Stimulated activated naive CD8-positive, alpha-beta T cell treated with anti-CD3 and anti-CD28 coated beads, Interleukin-15, Interleukin-2, amounts not matched to agents 100 ng/mL and 50 ng/mL, for 24 hours (primary cell): ENCODE measurements at regions not wholly inside any gene's neighbourhood (a gene's known extent, or its start where the extent isn't known, plus 50 kb on each side); places are given as distances from the start of the nearest gene placed in this dataset.

ENCODE experiments used
- H3K27ac Mint-ChIP-seq: one replicate; pipeline ENCODE4 v1.8.0; 2021; ENCODE audit warnings: mild to moderate bottlenecking, mixed read lengths
- H3K27me3 Mint-ChIP-seq: one replicate; pipeline ENCODE4 v1.8.0; 2021; ENCODE audit warnings: mixed read lengths
- H3K36me3 Mint-ChIP-seq: one replicate; pipeline ENCODE4 v1.8.0; 2021; ENCODE audit warnings: low read depth, mixed read lengths
- H3K4me1 Mint-ChIP-seq: one replicate; pipeline ENCODE4 v1.8.0; 2021; ENCODE audit warnings: low read depth, mixed read lengths
- H3K4me3 Mint-ChIP-seq: one replicate; pipeline ENCODE4 v1.8.0; 2021; ENCODE audit warnings: mild to moderate bottlenecking, mixed read lengths
- H3K9me3 Mint-ChIP-seq: one replicate; pipeline ENCODE4 v1.8.0; 2021; ENCODE audit warnings: mixed read lengths

- Mint-ChIP-seq H3K4me3 (no peak overlapping the region), H3K4me1 (peaks cover 2% of the 10 kb centered on the region), H3K36me3 (no peaks in the 10 kb centered on the region), H3K27ac (no peak overlapping the region), H3K27me3 (peaks cover 35% of the 10 kb centered on the region), H3K9me3 (no peaks in the 10 kb centered on the region)
These were observed 189.1 kb upstream of the ADRA1B start for GRCh38 chr5:159727167-159727566.

GRCh38 chr5:159730285-159730684 lies 186.0 kb upstream of the ADRA1B start:
- Mint-ChIP-seq H3K4me1 (peaks cover 12% of the 10 kb centered on the region), H3K4me3 (no peak overlapping the region), H3K27me3 (peaks cover 31% of the 10 kb centered on the region), H3K27ac (no peak overlapping the region), H3K36me3 (no peaks in the 10 kb centered on the region), H3K9me3 (no peaks in the 10 kb centered on the region)

- Mint-ChIP-seq H3K27ac (no peak overlapping the region), H3K4me3 (no peak overlapping the region), H3K36me3 (no peaks in the 10 kb centered on the region), H3K9me3 (no peaks in the 10 kb centered on the region), H3K4me1 (peaks cover 12% of the 10 kb centered on the region), H3K27me3 (peaks cover 34% of the 10 kb centered on the region)
These were observed 184.1 kb upstream of the ADRA1B start for GRCh38 chr5:159732220-159732619.

- Mint-ChIP-seq H3K9me3 (peaks cover 4% of the 10 kb centered on the region), H3K36me3 (no peaks in the 10 kb centered on the region), H3K27me3 (peaks cover 51% of the 10 kb centered on the region), H3K4me3 (no peak overlapping the region), H3K27ac (no peak overlapping the region), H3K4me1 (peaks cover 12% of the 10 kb centered on the region)
These were observed 181.9 kb upstream of the ADRA1B start for GRCh38 chr5:159734366-159734765.

- Mint-ChIP-seq H3K27ac (no peak overlapping the region), H3K36me3 (no peaks in the 10 kb centered on the region), H3K4me3 (no peak overlapping the region), H3K9me3 (peaks cover 4% of the 10 kb centered on the region), H3K27me3 (peaks cover 50% of the 10 kb centered on the region), H3K4me1 (peaks cover 12% of the 10 kb centered on the region)
These were observed 181.2 kb upstream of the ADRA1B start for GRCh38 chr5:159735036-159735435.

GRCh38 chr5:159735749-159736660 lies 180.3 kb upstream of the ADRA1B start:
- Mint-ChIP-seq H3K9me3 (peaks cover 4% of the 10 kb centered on the region), H3K27me3 (peaks cover 44% of the 10 kb centered on the region), H3K27ac (no peak overlapping the region), H3K4me1 (peaks cover 12% of the 10 kb centered on the region), H3K4me3 (no peak overlapping the region), H3K36me3 (no peaks in the 10 kb centered on the region)

GRCh38 chr5:159736844-159737243 lies 179.4 kb upstream of the ADRA1B start:
- Mint-ChIP-seq H3K27me3 (peaks cover 38% of the 10 kb centered on the region), H3K4me3 (no peak overlapping the region), H3K9me3 (peaks cover 4% of the 10 kb centered on the region), H3K27ac (no peak overlapping the region), H3K4me1 (peaks cover 12% of the 10 kb centered on the region), H3K36me3 (no peaks in the 10 kb centered on the region)

- peaks cover 37% of the 10 kb centered on the region for H3K27me3 Mint-ChIP-seq
- H3K4me3 Mint-ChIP-seq: no peak overlapping the region
- no peak overlapping the region for H3K27ac Mint-ChIP-seq
- peaks cover 9% of the 10 kb centered on the region for H3K4me1 Mint-ChIP-seq
- H3K9me3 Mint-ChIP-seq: peaks cover 4% of the 10 kb centered on the region
- H3K36me3 Mint-ChIP-seq: no peaks in the 10 kb centered on the region
These were observed 179.0 kb upstream of the ADRA1B start for GRCh38 chr5:159737263-159737662.

GRCh38 chr5:159741829-159742322 lies 174.4 kb upstream of the ADRA1B start:
- no peaks in the 10 kb centered on the region for H3K4me1 Mint-ChIP-seq
- peaks cover 35% of the 10 kb centered on the region for H3K27me3 Mint-ChIP-seq
- H3K9me3 Mint-ChIP-seq: peaks cover 4% of the 10 kb centered on the region
- H3K4me3 Mint-ChIP-seq: no peak overlapping the region
- no peak overlapping the region for H3K27ac Mint-ChIP-seq
- H3K36me3 Mint-ChIP-seq: no peaks in the 10 kb centered on the region

- Mint-ChIP-seq H3K4me1 (no peaks in the 10 kb centered on the region), H3K36me3 (no peaks in the 10 kb centered on the region), H3K9me3 (peaks cover 4% of the 10 kb centered on the region), H3K27ac (no peak overlapping the region), H3K27me3 (peaks cover 21% of the 10 kb centered on the region), H3K4me3 (no peak overlapping the region)
These were observed 173.0 kb upstream of the ADRA1B start for GRCh38 chr5:159743234-159743633.

GRCh38 chr5:159746707-159747106 lies 169.6 kb upstream of the ADRA1B start:
- H3K4me1 Mint-ChIP-seq: peaks cover 8% of the 10 kb centered on the region
- no peak overlapping the region for H3K4me3 Mint-ChIP-seq
- no peaks in the 10 kb centered on the region for H3K9me3 Mint-ChIP-seq
- peaks cover 7% of the 10 kb centered on the region for H3K27me3 Mint-ChIP-seq
- no peak overlapping the region for H3K27ac Mint-ChIP-seq
- H3K36me3 Mint-ChIP-seq: no peaks in the 10 kb centered on the region

GRCh38 chr5:159749146-159749545 lies 167.1 kb upstream of the ADRA1B start:
- H3K27me3 Mint-ChIP-seq: peaks cover 9% of the 10 kb centered on the region
- no peak overlapping the region for H3K27ac Mint-ChIP-seq
- peaks cover 4% of the 10 kb centered on the region for H3K9me3 Mint-ChIP-seq
- H3K4me3 Mint-ChIP-seq: no peak overlapping the region
- peaks cover 8% of the 10 kb centered on the region for H3K4me1 Mint-ChIP-seq
- H3K36me3 Mint-ChIP-seq: no peaks in the 10 kb centered on the region

GRCh38 chr5:159750226-159750625 lies 166.1 kb upstream of the ADRA1B start:
- Mint-ChIP-seq H3K9me3 (peaks cover 4% of the 10 kb centered on the region), H3K36me3 (no peaks in the 10 kb centered on the region), H3K4me3 (no peak overlapping the region), H3K4me1 (peaks cover 8% of the 10 kb centered on the region), H3K27me3 (peaks cover 12% of the 10 kb centered on the region), H3K27ac (no peak overlapping the region)

- H3K9me3 Mint-ChIP-seq: peaks cover 4% of the 10 kb centered on the region
- no peaks in the 10 kb centered on the region for H3K36me3 Mint-ChIP-seq
- peaks cover 12% of the 10 kb centered on the region for H3K27me3 Mint-ChIP-seq
- H3K4me3 Mint-ChIP-seq: no peak overlapping the region
- H3K4me1 Mint-ChIP-seq: peaks cover 8% of the 10 kb centered on the region
- H3K27ac Mint-ChIP-seq: no peak overlapping the region
These were observed 164.8 kb upstream of the ADRA1B start for GRCh38 chr5:159751459-159751858.

GRCh38 chr5:159752622-159753275 lies 163.5 kb upstream of the ADRA1B start:
- H3K27me3 Mint-ChIP-seq: peaks cover 8% of the 10 kb centered on the region

More at GRCh38 chr5:159752622-159753275, 163.5 kb upstream of the ADRA1B start:
- H3K27ac Mint-ChIP-seq: no peak overlapping the region
- H3K4me1 Mint-ChIP-seq: peaks cover 8% of the 10 kb centered on the region
- H3K4me3 Mint-ChIP-seq: no peak overlapping the region
- peaks cover 4% of the 10 kb centered on the region for H3K9me3 Mint-ChIP-seq
- no peaks in the 10 kb centered on the region for H3K36me3 Mint-ChIP-seq
